ENCODE measurements at regions not wholly inside any gene's neighbourhood (a gene's known extent, or its start where the extent isn't known, plus 50 kb on each side); places are given as distances from the start of the nearest gene placed in this dataset.

- no peaks in the 10 kb centered on the region for H3K27me3 ChIP-seq
- no peak overlapping the region for H3K4me3 ChIP-seq
- intact Hi-C loops (cut with DNase I), result no loop called here
- no peaks in the 10 kb centered on the region for H3K36me3 ChIP-seq (replicated peaks in 1 of 2; ENCODE audit: insufficient read depth in 1 of 2, low read depth in 2 of 2)
- 43 to 57% methylated on average over 2 of the region's 2 CpGs for WGBS, 2 donors
- no peak overlapping the region for H3K27ac ChIP-seq
- no peaks in the 10 kb centered on the region for H3K4me1 ChIP-seq
- no peak for TF ChIP-seq CTCF (IDR thresholded peaks at IDR 0.05)
- TF ChIP-seq POLR2A (IDR thresholded peaks at IDR 0.05), result no peak
- DNase-seq (no peak), ATAC-seq (no peak)
- no peaks in the 10 kb centered on the region for H3K9me3 ChIP-seq
These were observed 1472.9 kb upstream of the TENM3 start for GRCh38 chr4:180770265-180770664.

GRCh38 chr4:180784940-180785339 is 1458.3 kb upstream of the TENM3 start:
- ATAC-seq (no peak), DNase-seq (no peak)
- no peak for TF ChIP-seq CTCF (IDR thresholded peaks at IDR 0.05)
- TF ChIP-seq POLR2A (IDR thresholded peaks at IDR 0.05), result no peak
- H3K27ac ChIP-seq, result no peak overlapping the region
- no peaks in the 10 kb centered on the region for H3K36me3 ChIP-seq (replicated peaks in 1 of 2; ENCODE audit: insufficient read depth in 1 of 2, low read depth in 2 of 2)
- H3K9me3 ChIP-seq, result no peaks in the 10 kb centered on the region
- no peaks in the 10 kb centered on the region for H3K27me3 ChIP-seq
- intact Hi-C loops (cut with DNase I), result no loop called here
- H3K4me3 ChIP-seq, result no peak overlapping the region
- H3K4me1 ChIP-seq, result no peaks in the 10 kb centered on the region
- WGBS, 2 donors, result 84 to 85% methylated on average over 5 of the region's 5 CpGs

- DNase-seq, result no peak
- H3K27ac ChIP-seq, result no peak overlapping the region
- no peaks in the 10 kb centered on the region for H3K4me1 ChIP-seq
- no peaks in the 10 kb centered on the region for H3K36me3 ChIP-seq (replicated peaks in 1 of 2; ENCODE audit: insufficient read depth in 1 of 2, low read depth in 2 of 2)
- WGBS, 2 donors, result 72 to 78% methylated on average over 8 of the region's 8 CpGs
- no peaks in the 10 kb centered on the region for H3K9me3 ChIP-seq
- TF ChIP-seq CTCF (IDR thresholded peaks at IDR 0.05) (no peak), POLR2A (IDR thresholded peaks at IDR 0.05) (no peak)
- H3K4me3 ChIP-seq, result no peak overlapping the region
- H3K27me3 ChIP-seq, result no peaks in the 10 kb centered on the region
- intact Hi-C loops (cut with DNase I), result no loop called here
- no peak for ATAC-seq
These were observed 1454.5 kb upstream of the TENM3 start for GRCh38 chr4:180788729-180789128.

GRCh38 chr4:180789929-180790328 is 1453.3 kb upstream of the TENM3 start:
- H3K36me3 ChIP-seq (replicated peaks in 1 of 2; ENCODE audit: insufficient read depth in 1 of 2, low read depth in 2 of 2), result no peaks in the 10 kb centered on the region
- no peak overlapping the region for H3K4me3 ChIP-seq
- no peaks in the 10 kb centered on the region for H3K9me3 ChIP-seq
- H3K27ac ChIP-seq, result no peak overlapping the region
- intact Hi-C loops (cut with DNase I), result no loop called here
- no peaks in the 10 kb centered on the region for H3K27me3 ChIP-seq
- DNase-seq (no peak), ATAC-seq (no peak)
- 70 to 75% methylated on average over 6 of the region's 6 CpGs for WGBS, 2 donors
- TF ChIP-seq CTCF (IDR thresholded peaks at IDR 0.05) (no peak), POLR2A (IDR thresholded peaks at IDR 0.05) (no peak)
- H3K4me1 ChIP-seq, result no peaks in the 10 kb centered on the region

- intact Hi-C loops (cut with DNase I), result no loop called here
- H3K27ac ChIP-seq, result no peak overlapping the region
- H3K9me3 ChIP-seq, result no peaks in the 10 kb centered on the region
- no peaks in the 10 kb centered on the region for H3K4me1 ChIP-seq
- TF ChIP-seq POLR2A (IDR thresholded peaks at IDR 0.05) (no peak), CTCF (IDR thresholded peaks at IDR 0.05) (no peak)
- H3K36me3 ChIP-seq (replicated peaks in 1 of 2; ENCODE audit: insufficient read depth in 1 of 2, low read depth in 2 of 2), result no peaks in the 10 kb centered on the region
- DNase-seq (no peak), ATAC-seq (no peak)
- no peaks in the 10 kb centered on the region for H3K27me3 ChIP-seq
- WGBS, 2 donors, result 29 to 39% methylated on average over 3 of the region's 3 CpGs
- no peak overlapping the region for H3K4me3 ChIP-seq
These were observed 1452.7 kb upstream of the TENM3 start for GRCh38 chr4:180790471-180790870.
